ENCODE measurements at regions not wholly inside any gene's neighbourhood (a gene's known extent, or its start where the extent isn't known, plus 50 kb on each side); places are given as distances from the start of the nearest gene placed in this dataset.

- no peak for DNase-seq (ENCODE audit: low read depth)
Measured at GRCh38 chr3:71990545-71990944, 205.6 kb upstream of the PROK2 start.

GRCh38 chr3:71989165-71989564 lies 204.2 kb upstream of the PROK2 start:
- peak; percentile 2 for DNase-seq (ENCODE audit: low read depth)

- peak; percentile 17 for DNase-seq (ENCODE audit: low read depth)
Measured at GRCh38 chr3:71987828-71988227, 202.9 kb upstream of the PROK2 start.

GRCh38 chr3:71987089-71987735 lies 202.3 kb upstream of the PROK2 start:
- DNase-seq (ENCODE audit: low read depth): peak; percentile 42

- no peak for DNase-seq (ENCODE audit: low read depth)
Measured at GRCh38 chr3:71986606-71987005, 201.7 kb upstream of the PROK2 start.

- no peak for DNase-seq (ENCODE audit: low read depth)
Measured at GRCh38 chr3:71984843-71985613, 200.1 kb upstream of the PROK2 start.

- DNase-seq (ENCODE audit: low read depth): no peak
Measured at GRCh38 chr3:71983694-71984093, 198.7 kb upstream of the PROK2 start.

- DNase-seq (ENCODE audit: low read depth): peak; percentile 86
Measured at GRCh38 chr3:71982506-71983258, 197.7 kb upstream of the PROK2 start.

GRCh38 chr3:71979175-71979574 lies 194.2 kb upstream of the PROK2 start:
- no peak for DNase-seq (ENCODE audit: low read depth)

GRCh38 chr3:71978150-71978721 lies 193.3 kb upstream of the PROK2 start:
- no peak for DNase-seq (ENCODE audit: low read depth)

GRCh38 chr3:71977525-71977924 lies 192.6 kb upstream of the PROK2 start:
- no peak for DNase-seq (ENCODE audit: low read depth)

GRCh38 chr3:71975573-71975972 lies 190.6 kb upstream of the PROK2 start:
- DNase-seq (ENCODE audit: low read depth): no peak

GRCh38 chr3:71974786-71975185 lies 189.8 kb upstream of the PROK2 start:
- no peak for DNase-seq (ENCODE audit: low read depth)

GRCh38 chr3:71973274-71974030 lies 188.5 kb upstream of the PROK2 start:
- DNase-seq (ENCODE audit: low read depth): no peak

GRCh38 chr3:71972031-71972430 lies 187.1 kb upstream of the PROK2 start:
- no peak for DNase-seq (ENCODE audit: low read depth)

- no peak for DNase-seq (ENCODE audit: low read depth)
Measured at GRCh38 chr3:71968544-71968943, 183.6 kb upstream of the PROK2 start.

GRCh38 chr3:71966185-71966584 lies 181.2 kb upstream of the PROK2 start:
- DNase-seq (ENCODE audit: low read depth): no peak

GRCh38 chr3:71964170-71964569 lies 179.2 kb upstream of the PROK2 start:
- no peak for DNase-seq (ENCODE audit: low read depth)

GRCh38 chr3:71962561-71963240 lies 177.8 kb upstream of the PROK2 start:
- DNase-seq (ENCODE audit: low read depth): no peak

GRCh38 chr3:71961891-71962290 lies 176.9 kb upstream of the PROK2 start:
- DNase-seq (ENCODE audit: low read depth): no peak

- no peak for DNase-seq (ENCODE audit: low read depth)
Measured at GRCh38 chr3:71961378-71961777, 176.4 kb upstream of the PROK2 start.
